ENCODE measurements at regions not wholly inside any gene's neighbourhood (a gene's known extent, or its start where the extent isn't known, plus 50 kb on each side); places are given as distances from the start of the nearest gene placed in this dataset.

GRCh38 chr9:93786204-93786603 is 169.0 kb downstream of the BARX1 start:
- H3K27me3 Mint-ChIP-seq (ENCODE audit: insufficient read depth, unreplicated experiment) = peaks cover 20% of the 10 kb centered on the region
- no peak for DNase-seq (ENCODE audit: unreplicated experiment)
- no peak overlapping the region for H3K27ac Mint-ChIP-seq (ENCODE audit: low read depth, unreplicated experiment)
- no TSS peak for BruUV-seq (replicated peaks)
- H3K4me3 Mint-ChIP-seq (ENCODE audit: unreplicated experiment) = no peak overlapping the region
- no peaks in the 10 kb centered on the region for H3K4me1 Mint-ChIP-seq (ENCODE audit: insufficient read depth, unreplicated experiment)
- ChIA-PET POLR2A (no interaction called here), CTCF (interaction anchor here (0.7 kb wide), 1 partner anchor 39 kb away, joined by 3 read pairs; no protein-coding TSS in a partner anchor)
- intact Hi-C loops (cut with micrococcal nuclease) = no loop called here
- no peaks in the 10 kb centered on the region for H3K36me3 Mint-ChIP-seq (ENCODE audit: insufficient read depth, unreplicated experiment)
- H3K9me3 Mint-ChIP-seq (ENCODE audit: unreplicated experiment) = no peaks in the 10 kb centered on the region
- no peak for TF ChIP-seq CTCF (IDR thresholded peaks at IDR 0.05; ENCODE audit: unreplicated experiment)

GRCh38 chr9:93776873-93777272 is 178.3 kb downstream of the BARX1 start:
- Mint-ChIP-seq H3K36me3 (ENCODE audit: insufficient read depth, unreplicated experiment) (no peaks in the 10 kb centered on the region), H3K9me3 (ENCODE audit: unreplicated experiment) (no peaks in the 10 kb centered on the region), H3K27me3 (ENCODE audit: insufficient read depth, unreplicated experiment) (no peaks in the 10 kb centered on the region), H3K4me1 (ENCODE audit: insufficient read depth, unreplicated experiment) (no peaks in the 10 kb centered on the region), H3K4me3 (ENCODE audit: unreplicated experiment) (no peak overlapping the region), H3K27ac (ENCODE audit: low read depth, unreplicated experiment) (no peak overlapping the region)
- no TSS peak for BruUV-seq (replicated peaks)
- intact Hi-C loops (cut with micrococcal nuclease) = no loop called here
- DNase-seq (ENCODE audit: unreplicated experiment) = no peak
- CTCF ChIA-PET = no interaction called here
- POLR2A ChIA-PET = interaction anchor here (1.0 kb wide), 1 partner anchor 17 kb away, joined by 4 read pairs; no protein-coding TSS in a partner anchor
- TF ChIP-seq CTCF (IDR thresholded peaks at IDR 0.05; ENCODE audit: unreplicated experiment) = no peak

GRCh38 chr9:93776256-93776655 is 178.9 kb downstream of the BARX1 start:
- H3K4me3 Mint-ChIP-seq (ENCODE audit: unreplicated experiment) = no peak overlapping the region
- no peak for DNase-seq (ENCODE audit: unreplicated experiment)
- no peaks in the 10 kb centered on the region for H3K4me1 Mint-ChIP-seq (ENCODE audit: insufficient read depth, unreplicated experiment)
- CTCF ChIA-PET = no interaction called here
- H3K27me3 Mint-ChIP-seq (ENCODE audit: insufficient read depth, unreplicated experiment) = no peaks in the 10 kb centered on the region
- no peak for TF ChIP-seq CTCF (IDR thresholded peaks at IDR 0.05; ENCODE audit: unreplicated experiment)
- intact Hi-C loops (cut with micrococcal nuclease) = no loop called here
- H3K36me3 Mint-ChIP-seq (ENCODE audit: insufficient read depth, unreplicated experiment) = no peaks in the 10 kb centered on the region
- no TSS peak for BruUV-seq (replicated peaks)
- POLR2A ChIA-PET = interaction anchor here (1.0 kb wide), 1 partner anchor 16 kb away, joined by 4 read pairs; no protein-coding TSS in a partner anchor
- H3K27ac Mint-ChIP-seq (ENCODE audit: low read depth, unreplicated experiment) = no peak overlapping the region
- no peaks in the 10 kb centered on the region for H3K9me3 Mint-ChIP-seq (ENCODE audit: unreplicated experiment)

GRCh38 chr9:93774331-93775102 is 180.6 kb downstream of the BARX1 start:
- POLR2A ChIA-PET = no interaction called here
- BruUV-seq (replicated peaks) = no TSS peak
- H3K9me3 Mint-ChIP-seq (ENCODE audit: unreplicated experiment) = no peaks in the 10 kb centered on the region
- H3K4me1 Mint-ChIP-seq (ENCODE audit: insufficient read depth, unreplicated experiment) = no peaks in the 10 kb centered on the region
- DNase-seq (ENCODE audit: unreplicated experiment) = no peak
- H3K36me3 Mint-ChIP-seq (ENCODE audit: insufficient read depth, unreplicated experiment) = no peaks in the 10 kb centered on the region
- intact Hi-C loops (cut with micrococcal nuclease) = no loop called here
- CTCF ChIA-PET = no interaction called here
- no peak overlapping the region for H3K27ac Mint-ChIP-seq (ENCODE audit: low read depth, unreplicated experiment)
- H3K27me3 Mint-ChIP-seq (ENCODE audit: insufficient read depth, unreplicated experiment) = no peaks in the 10 kb centered on the region
- no peak for TF ChIP-seq CTCF (IDR thresholded peaks at IDR 0.05; ENCODE audit: unreplicated experiment)
- H3K4me3 Mint-ChIP-seq (ENCODE audit: unreplicated experiment) = no peak overlapping the region

All from MCF 10A (cell line).